ENCODE measurements at regions not wholly inside any gene's neighbourhood (a gene's known extent, or its start where the extent isn't known, plus 50 kb on each side); places are given as distances from the start of the nearest gene placed in this dataset.
A peak's percentile ranks its signal among the peaks of the same experiment; 100 is the strongest.

DNA sequence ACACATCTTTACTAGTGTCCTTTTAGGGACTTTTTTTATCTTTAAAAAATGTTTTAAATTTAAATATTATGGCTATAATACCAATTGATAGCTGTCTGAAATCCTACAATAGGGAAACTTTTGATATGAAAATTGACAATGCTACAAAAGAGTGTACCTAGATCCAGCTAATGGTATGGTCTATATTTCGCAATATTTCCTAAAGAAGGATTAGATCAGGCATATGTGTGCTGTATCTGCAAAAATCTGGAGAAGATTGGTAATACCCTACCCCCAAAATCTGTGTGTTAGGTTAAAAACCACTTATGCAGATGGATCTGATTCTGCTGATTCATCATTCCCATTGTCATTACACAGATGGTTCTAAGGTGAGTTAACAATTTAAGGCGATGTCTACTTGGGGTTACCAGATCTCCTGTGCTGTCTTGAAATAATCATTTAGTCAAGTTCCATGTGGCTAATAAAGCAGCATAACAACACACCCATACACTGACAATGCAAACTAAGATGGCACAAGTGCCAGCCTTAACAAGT is 137.1 kb downstream of the GASK1B start:
- TF ChIP-seq GATA1 (IDR thresholded peaks at IDR 0.05; ENCODE audit: low read depth, low read length) (no peak), POLR2A (IDR thresholded peaks at IDR 0.05; ENCODE audit: low read length) (no peak)
- DNase-seq = no peak

DNA sequence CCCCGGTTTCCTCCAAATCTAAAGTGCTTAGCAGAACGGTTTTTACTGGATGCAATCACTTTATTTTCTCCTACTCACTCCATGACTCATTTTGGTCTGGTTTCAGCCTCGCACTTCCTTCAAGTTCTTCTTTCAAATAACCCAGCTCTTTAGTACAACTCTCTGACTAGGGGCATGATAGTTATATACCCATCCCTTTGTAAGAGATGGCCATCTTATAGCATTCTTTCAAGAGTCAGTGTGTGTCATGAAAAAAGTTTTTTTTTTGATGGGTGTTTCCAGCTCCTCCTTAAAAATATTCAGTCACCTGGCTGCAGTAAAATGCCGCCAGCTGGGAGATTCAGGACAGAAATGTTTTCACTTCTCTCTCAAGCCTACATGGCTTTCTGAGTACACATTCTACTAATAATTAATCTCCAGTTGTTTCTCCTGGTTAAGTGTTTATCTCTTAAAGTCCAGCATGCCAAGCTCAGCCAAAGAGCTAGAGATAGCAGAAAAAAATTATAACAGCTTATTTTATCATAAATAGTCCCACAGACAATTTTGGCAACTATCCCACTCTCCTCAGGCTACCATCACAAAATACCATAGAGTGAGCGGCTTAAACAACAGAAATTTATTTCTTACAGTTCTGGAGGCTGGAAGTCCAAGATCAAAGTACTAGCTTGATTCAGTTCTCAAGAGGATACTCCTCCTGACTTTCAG is 139.3 kb downstream of the GASK1B start:
- DNase-seq = peak; percentile 64 to 84
- TF ChIP-seq POLR2A (IDR thresholded peaks at IDR 0.05; ENCODE audit: low read length) = no peak
- TF ChIP-seq GATA1 (IDR thresholded peaks at IDR 0.05; ENCODE audit: low read depth, low read length) = no peak

DNA sequence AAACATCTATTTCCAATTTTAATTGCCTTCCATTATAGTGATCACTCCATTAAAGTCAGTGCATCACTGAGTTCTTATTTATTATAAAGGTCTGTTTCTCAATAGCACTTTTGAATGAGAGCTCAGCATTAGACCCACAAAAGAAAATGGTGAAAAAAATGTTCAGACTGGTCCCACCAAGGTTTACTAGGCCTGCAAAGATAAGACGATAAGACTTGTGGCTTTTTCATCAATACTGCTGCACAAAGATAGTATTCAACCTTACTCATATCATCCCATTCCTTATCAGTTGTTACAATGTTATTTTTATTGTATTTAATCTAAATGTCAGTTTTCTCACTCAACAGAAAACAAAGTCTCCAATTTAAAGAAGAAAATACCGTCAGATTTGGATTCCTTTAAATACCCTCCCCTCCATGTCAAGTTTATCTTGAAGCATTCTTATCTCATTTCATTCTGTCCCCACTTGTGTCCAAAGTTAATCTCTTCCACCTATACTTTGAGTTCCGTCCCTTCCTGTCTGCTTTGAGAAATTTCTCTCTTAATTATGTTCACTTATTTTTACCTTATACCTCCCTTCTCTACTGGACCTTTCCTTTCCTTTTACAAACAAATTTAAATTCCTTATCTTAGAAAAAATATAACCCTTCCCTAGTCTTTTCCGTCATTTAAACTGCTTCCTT is 140.0 kb downstream of the GASK1B start:
- peak; percentile 37 to 68 for DNase-seq
- TF ChIP-seq GATA1 (IDR thresholded peaks at IDR 0.05; ENCODE audit: low read depth, low read length) (no peak), POLR2A (IDR thresholded peaks at IDR 0.05; ENCODE audit: low read length) (no peak)

DNA sequence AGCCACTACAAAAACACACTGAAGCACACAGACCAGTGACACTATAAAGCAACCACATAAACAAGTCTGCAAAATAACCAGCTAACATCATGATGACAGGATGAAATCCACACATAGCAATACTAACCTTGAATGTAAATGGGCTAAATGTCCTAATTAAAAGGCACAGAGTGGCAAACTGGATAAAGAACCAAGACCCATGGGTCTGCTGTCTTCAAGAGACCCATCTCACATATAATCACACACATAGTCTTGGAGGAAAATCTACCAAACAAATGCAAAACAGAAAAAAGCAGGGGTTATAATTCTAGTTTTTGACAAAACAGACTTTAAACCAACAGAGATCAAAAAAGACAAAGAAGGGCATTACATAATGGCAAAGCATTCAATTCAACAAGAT is 144.4 kb downstream of the GASK1B start:
- DNase-seq = peak in 1 of 2 experiments; percentile 10

DNA sequence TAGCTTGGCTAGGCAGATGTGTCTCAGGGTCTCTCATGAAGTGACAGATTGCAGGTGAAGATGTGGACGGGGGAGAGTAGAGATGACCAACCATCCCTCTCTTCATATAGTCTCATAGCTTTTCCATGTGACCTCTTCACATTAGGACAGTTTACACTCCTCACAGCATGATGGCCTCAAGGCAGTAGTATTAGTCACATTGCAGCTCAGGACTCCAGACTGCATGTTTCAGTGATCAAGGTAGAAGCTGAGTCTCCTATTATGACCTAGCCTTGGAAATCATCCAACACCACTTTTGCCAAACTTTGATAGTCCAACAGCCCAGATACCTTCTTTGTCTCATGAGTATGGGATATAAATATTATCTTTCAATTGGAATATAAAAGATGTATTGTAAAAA is 147.7 kb downstream of the GASK1B start:
- DNase-seq = no peak
- no peak for TF ChIP-seq GATA1 (IDR thresholded peaks at IDR 0.05; ENCODE audit: low read depth, low read length)

DNA sequence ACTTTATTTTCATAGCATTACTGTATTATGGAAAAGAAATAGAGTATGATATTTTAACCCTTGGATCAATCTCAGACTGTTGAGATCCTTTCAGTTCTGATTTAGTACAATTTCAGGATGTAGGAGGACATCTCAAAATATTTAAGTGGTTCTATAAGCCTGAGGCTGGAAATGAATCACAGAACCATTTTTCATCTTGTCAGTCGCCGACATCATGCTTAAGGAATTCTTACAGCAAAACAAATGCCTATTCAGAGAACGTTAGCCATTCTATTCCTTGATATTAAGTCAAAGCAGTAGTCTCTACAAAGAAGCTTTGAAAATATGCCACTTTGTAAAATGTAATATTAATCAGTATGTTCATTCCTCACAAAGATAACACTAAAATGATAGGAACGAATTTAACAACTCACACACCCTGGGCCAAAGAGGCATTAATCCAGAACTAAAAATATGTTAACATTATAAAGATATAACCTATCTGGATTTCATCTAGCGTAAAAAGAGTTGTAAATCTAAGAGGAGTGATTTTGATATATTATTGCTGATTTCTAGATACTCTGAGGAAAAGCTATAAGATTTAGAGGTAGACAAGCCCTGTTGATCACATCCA is 152.0 kb downstream of the GASK1B start:
- no peak for TF ChIP-seq GATA1 (IDR thresholded peaks at IDR 0.05; ENCODE audit: low read depth, low read length)
- TF ChIP-seq POLR2A (IDR thresholded peaks at IDR 0.05; ENCODE audit: low read length) = no peak
- no peak for DNase-seq

DNA sequence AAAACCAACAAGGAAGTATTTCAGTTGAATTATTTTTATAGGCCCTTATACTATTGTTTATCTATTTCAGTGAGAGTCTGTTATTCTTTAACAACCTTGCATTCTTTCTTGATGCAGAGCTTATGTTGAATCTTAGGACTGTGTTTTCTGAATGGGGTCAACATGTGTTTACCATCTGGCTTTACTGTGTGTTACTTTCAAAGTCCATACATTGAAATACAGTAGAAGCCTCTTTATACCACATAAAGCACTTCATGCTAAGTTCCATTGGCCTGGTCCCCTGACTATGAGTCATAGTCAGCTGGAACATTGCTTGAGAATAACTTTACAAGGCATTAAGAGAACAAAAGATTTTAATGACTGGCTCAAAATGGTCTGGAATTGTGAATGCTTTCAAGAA is 152.6 kb downstream of the GASK1B start:
- TF ChIP-seq GATA1 (IDR thresholded peaks at IDR 0.05; ENCODE audit: low read depth, low read length) (no peak), POLR2A (IDR thresholded peaks at IDR 0.05; ENCODE audit: low read length) (no peak)
- DNase-seq = peak; percentile 6 to 13

DNA sequence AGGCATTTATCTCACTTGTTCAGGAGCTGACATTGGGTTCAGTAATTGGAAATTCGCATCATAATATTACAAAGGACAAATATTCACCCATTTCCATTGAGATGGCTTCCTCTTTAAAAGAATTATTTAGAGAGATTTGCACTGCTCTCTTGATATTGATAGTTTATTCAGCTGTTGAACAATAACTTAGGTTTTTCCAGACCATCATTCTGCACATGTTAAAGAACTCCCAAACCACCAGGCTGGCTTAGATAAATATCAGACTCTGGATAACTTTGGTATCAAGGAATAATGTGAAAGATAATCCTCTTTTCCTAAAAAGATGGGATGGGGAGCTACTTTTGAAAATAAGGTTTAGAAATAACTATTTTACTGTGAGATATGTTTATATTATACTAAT is 154.0 kb downstream of the GASK1B start:
- TF ChIP-seq POLR2A (IDR thresholded peaks at IDR 0.05; ENCODE audit: low read length) (no peak), GATA1 (IDR thresholded peaks at IDR 0.05; ENCODE audit: low read depth, low read length) (no peak)
- DNase-seq = no peak

DNA sequence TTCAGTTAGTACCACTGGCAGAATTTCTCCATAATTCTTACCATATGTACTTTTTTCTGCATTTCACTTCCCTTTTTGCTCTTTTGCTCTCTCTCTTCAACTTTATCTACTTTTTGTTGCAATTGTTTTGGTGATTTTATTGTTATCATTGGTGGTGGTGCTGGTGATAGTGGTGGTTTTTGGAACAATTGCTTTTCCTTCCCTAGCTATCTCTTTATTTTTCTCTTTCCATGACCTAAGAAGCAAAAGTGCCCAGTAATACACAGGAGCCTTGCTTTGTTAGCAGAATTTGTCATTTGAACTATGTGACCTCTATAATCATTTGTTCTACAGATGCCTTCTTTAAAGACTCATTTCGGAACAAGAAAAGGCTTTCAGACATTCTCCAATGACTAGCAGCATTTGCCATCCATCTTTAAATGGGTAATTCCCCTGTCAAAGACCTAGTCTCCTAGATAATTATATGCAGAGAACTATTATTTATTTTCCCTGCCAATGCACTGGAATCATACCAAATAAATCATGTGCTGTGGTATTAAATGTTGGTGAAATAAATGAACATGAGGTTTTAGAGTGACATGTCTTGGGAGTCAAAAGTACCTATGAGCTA is 154.5 kb downstream of the GASK1B start:
- TF ChIP-seq POLR2A (IDR thresholded peaks at IDR 0.05; ENCODE audit: low read length) (no peak), GATA1 (IDR thresholded peaks at IDR 0.05; ENCODE audit: low read depth, low read length) (no peak)
- peak in 1 of 2 experiments; percentile 10 for DNase-seq

DNA sequence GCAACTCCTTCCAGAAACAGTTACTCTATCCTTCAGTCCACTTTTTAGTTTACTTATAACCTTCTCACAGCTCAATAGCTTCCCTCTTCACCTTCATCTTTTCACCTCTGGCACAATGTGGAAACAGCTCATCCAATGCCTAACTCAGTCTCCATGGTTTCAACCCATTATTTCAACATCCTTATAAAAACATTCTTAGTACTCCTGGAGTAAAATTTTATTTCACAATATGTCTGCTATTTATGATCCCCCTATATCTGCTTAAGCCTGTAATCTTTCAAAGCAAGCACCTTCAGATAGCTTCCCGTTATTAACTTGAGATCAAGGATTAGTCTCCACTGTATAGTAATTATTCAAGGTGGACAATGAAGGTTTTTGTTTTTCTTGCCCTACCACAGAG is 156.3 kb downstream of the GASK1B start:
- TF ChIP-seq POLR2A (IDR thresholded peaks at IDR 0.05; ENCODE audit: low read length) = no peak
- no peak for TF ChIP-seq GATA1 (IDR thresholded peaks at IDR 0.05; ENCODE audit: low read depth, low read length)
- DNase-seq = no peak

DNA sequence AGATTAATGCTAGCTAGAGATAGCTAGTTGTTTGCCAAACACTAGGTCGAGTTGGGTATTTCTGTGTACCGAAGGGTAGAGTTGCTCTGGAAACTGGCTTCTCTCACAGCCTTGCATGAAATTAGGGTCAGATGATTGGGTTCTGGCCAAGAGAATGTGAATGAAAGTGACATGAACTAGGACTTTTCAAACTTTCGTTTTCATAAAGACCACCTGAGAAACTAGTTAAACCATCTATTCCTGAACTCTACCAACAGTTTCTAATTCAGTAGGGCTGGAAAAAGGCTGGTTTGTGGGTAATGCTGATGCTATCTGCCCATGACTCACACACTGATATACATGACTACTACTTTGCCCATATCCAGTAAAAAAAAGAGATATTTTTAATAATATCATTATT is 157.6 kb downstream of the GASK1B start:
- peak; percentile 33 to 48 for DNase-seq
- TF ChIP-seq POLR2A (IDR thresholded peaks at IDR 0.05; ENCODE audit: low read length) (no peak), GATA1 (IDR thresholded peaks at IDR 0.05; ENCODE audit: low read depth, low read length) (no peak)

DNA sequence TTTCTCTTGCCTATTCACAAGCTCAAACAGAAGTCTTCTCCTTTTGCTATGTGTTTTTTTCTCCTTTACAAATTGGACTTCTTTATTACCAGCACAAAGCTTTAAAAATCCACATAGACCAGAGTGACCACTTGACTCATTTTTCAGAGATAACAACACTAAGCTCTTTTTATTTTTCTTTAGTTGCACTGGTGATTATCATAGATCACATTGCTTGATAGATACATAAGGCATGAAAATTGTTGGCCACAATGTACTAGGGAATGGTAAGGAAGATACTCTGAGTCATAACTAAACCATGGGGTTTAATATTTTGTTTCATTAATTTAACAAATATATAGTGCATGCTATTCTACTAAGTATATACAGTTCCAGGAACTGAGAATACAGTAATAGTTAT is 159.0 kb downstream of the GASK1B start:
- DNase-seq = peak in 1 of 2 experiments; percentile 21
- TF ChIP-seq GATA1 (IDR thresholded peaks at IDR 0.05; ENCODE audit: low read depth, low read length) = no peak
- TF ChIP-seq POLR2A (IDR thresholded peaks at IDR 0.05; ENCODE audit: low read length) = no peak

DNA sequence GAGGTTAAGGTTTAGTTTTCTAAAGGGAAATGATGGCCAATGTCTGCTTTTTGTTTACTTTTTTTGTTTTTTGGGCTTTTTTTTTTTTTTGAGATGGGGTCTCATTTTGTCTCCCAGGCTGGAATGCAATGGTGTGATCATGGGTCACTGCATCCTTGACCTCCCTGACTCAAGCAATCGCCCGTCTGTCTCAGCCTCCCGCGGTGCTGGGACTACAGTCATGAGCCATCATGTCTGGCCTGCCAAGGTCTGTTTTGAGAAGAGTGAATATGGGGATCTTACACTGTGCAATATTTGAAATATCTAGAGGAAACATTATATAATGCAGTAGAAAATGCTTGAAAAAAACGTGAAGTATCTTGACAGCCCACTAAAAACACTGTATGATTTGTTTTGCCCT is 162.5 kb downstream of the GASK1B start:
- no peak for DNase-seq
- TF ChIP-seq POLR2A (IDR thresholded peaks at IDR 0.05; ENCODE audit: low read length) = no peak
- no peak for TF ChIP-seq GATA1 (IDR thresholded peaks at IDR 0.05; ENCODE audit: low read depth, low read length)

DNA sequence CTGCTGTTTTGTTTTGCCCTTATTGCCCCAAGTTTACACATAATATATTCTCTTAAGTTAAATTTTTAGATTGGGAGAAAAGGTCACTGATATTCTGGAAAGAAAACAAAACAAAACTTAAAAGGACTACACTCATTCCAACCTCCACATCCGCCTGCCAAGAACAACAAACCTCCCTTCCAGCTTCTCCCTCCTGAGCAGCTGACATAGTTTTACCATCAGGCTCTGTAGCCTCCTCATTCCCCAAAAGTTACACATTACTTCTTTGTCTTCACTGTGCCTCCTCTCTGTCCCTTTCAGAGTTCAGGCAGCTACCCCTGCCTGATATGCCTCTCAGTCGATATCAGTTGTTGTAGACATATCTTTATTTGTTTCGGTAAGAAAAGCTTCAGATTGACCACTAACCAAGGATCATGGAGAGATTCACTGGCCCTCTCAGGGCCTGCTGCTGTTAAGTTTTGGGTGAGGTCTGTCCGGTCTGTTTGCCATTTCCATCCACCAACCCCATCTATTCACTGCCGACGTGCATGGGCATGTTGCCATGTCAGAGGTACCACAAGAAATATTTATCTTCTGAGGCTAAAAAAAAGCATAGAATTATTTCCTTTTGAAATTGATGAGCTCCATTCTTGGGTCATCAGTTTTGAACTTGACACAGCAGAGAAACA is 164.1 kb downstream of the GASK1B start:
- no peak for DNase-seq
- no peak for TF ChIP-seq GATA1 (IDR thresholded peaks at IDR 0.05; ENCODE audit: low read depth, low read length)
- no peak for TF ChIP-seq POLR2A (IDR thresholded peaks at IDR 0.05; ENCODE audit: low read length)

Measured in erythroblast (primary cell).